GM23338 (cell line): ENCODE measurements at regions not wholly inside any gene's neighbourhood (a gene's known extent, or its start where the extent isn't known, plus 50 kb on each side); places are given as distances from the start of the nearest gene placed in this dataset.

Experiments used
- ATAC-seq: fragments of 200-7000 bp; cut with Tn5 transposase; 3 replicates; pipeline ENCODE4 v1.9.1; 2020
- DNase-seq: peaks from one replicate; pipeline ENCODE4 v3.0.0-alpha.2; 2015; ENCODE audit warnings: low spot score
- H2AFZ ChIP-seq: fragments of 200-600 bp; sonication (generic); 2 replicates; pipeline ENCODE4 v1.8.0; 2016; ENCODE audit warnings: antibody characterized with exemption, mild to moderate bottlenecking, moderate library complexity
- H3F3A ChIP-seq: fragments of 200-600 bp; sonication (generic); replicated peaks from 2 replicates; pipeline ENCODE4 v1.8.0; 2017; ENCODE audit warnings: antibody characterized with exemption, mixed run types, low read depth
- H3K27ac ChIP-seq: fragments of 200-600 bp; sonication (generic); 2 replicates; pipeline ENCODE4 v1.6.1; 2016; ENCODE audit warnings: low read depth
- H3K27me3 ChIP-seq: fragments of 200-600 bp; sonication (generic); 2 replicates; pipeline ENCODE4 v1.8.0; 2016; ENCODE audit warnings: mild to moderate bottlenecking, mixed run types, moderate library complexity; ENCODE audit not compliant: insufficient read depth
- H3K36me3 ChIP-seq: fragments of 200-600 bp; sonication (generic); 2 replicates; pipeline ENCODE4 v1.8.0; 2016; ENCODE audit warnings: mild to moderate bottlenecking; ENCODE audit not compliant: insufficient read depth
- H3K4me1 ChIP-seq: fragments of 200-600 bp; sonication (generic); 2 replicates; pipeline ENCODE4 v1.8.0; 2016; ENCODE audit warnings: mild to moderate bottlenecking, moderate library complexity; ENCODE audit not compliant: insufficient read depth
- H3K4me2 ChIP-seq: fragments of 200-600 bp; sonication (generic); 2 replicates; pipeline ENCODE4 v1.7.1; 2017; ENCODE audit warnings: mixed run types
- H3K4me3 ChIP-seq: fragments of 200-600 bp; sonication (generic); 2 replicates; pipeline ENCODE4 v1.6.1; 2016; ENCODE audit warnings: mixed run types
- H3K79me2 ChIP-seq: fragments of 200-600 bp; sonication (generic); replicated peaks from 2 replicates; pipeline ENCODE4 v1.8.0; 2017; ENCODE audit warnings: mild to moderate bottlenecking; ENCODE audit not compliant: insufficient read depth
- H3K9me2 ChIP-seq: fragments of 200-600 bp; sonication (generic); 2 replicates; pipeline ENCODE4 v1.8.0; 2017; ENCODE audit not compliant: insufficient read depth
- H4K20me1 ChIP-seq: fragments of 200-600 bp; sonication (generic); replicated peaks from 2 replicates; pipeline ENCODE4 v1.8.0; 2017; ENCODE audit warnings: mild to moderate bottlenecking; ENCODE audit not compliant: insufficient read depth
- H3K27ac Mint-ChIP-seq: 2 replicates; pipeline ENCODE4 v1.8.0; 2020; ENCODE audit warnings: inconsistent platforms, mild to moderate bottlenecking, moderate library complexity, mixed read lengths
- H3K27me3 Mint-ChIP-seq: 3 replicates; pipeline ENCODE4 v1.8.0; 2022; ENCODE audit warnings: low read depth, mild to moderate bottlenecking, moderate library complexity, mixed read lengths, inconsistent platforms; ENCODE audit not compliant: insufficient read depth, poor library complexity
- H3K36me3 Mint-ChIP-seq: 3 replicates; pipeline ENCODE4 v1.8.0; 2021; ENCODE audit warnings: low read depth, mild to moderate bottlenecking, inconsistent platforms, moderate library complexity, mixed read lengths
- H3K4me1 Mint-ChIP-seq: 3 replicates; pipeline ENCODE4 v1.8.0; 2020; ENCODE audit warnings: mild to moderate bottlenecking, inconsistent platforms, mixed read lengths
- H3K4me3 Mint-ChIP-seq: 3 replicates; pipeline ENCODE4 v1.8.0; 2021; ENCODE audit warnings: moderate library complexity, mild to moderate bottlenecking, inconsistent platforms, mixed read lengths
- H3K9me3 Mint-ChIP-seq: 3 replicates; pipeline ENCODE4 v1.8.0; 2020; ENCODE audit warnings: moderate library complexity, mild to moderate bottlenecking, inconsistent platforms, mixed read lengths
- CREB1 ChIP-seq: fragments of 250-450 bp; sonication (Bioruptor Pico); IDR thresholded peaks from 2 replicates; pipeline ENCODE4 v1.5.0; 2020; ENCODE audit warnings: low read depth, mild to moderate bottlenecking, moderate library complexity
- CTCF ChIP-seq, 2 experiments: fragments of 200-600 bp in 1 of 2; sonication (generic) in 1 of 2; conservative IDR thresholded peaks; 2 replicates each; pipeline versions ENCODE4 v1.5.1 to v1.6.1; 2016 to 2017; ENCODE audit warnings: antibody characterized with exemption in 2 of 2, low read depth in 2 of 2, mild to moderate bottlenecking in 2 of 2, moderate library complexity in 1 of 2
- ETS1 ChIP-seq: IDR thresholded peaks from 2 replicates; pipeline ENCODE4 v1.6.1; 2016; ENCODE audit warnings: antibody characterized with exemption
- EZH2phosphoT487 ChIP-seq: fragments of 200-600 bp; sonication (generic); IDR thresholded peaks from one replicate; pipeline ENCODE4 v1.8.1; 2018; ENCODE audit warnings: antibody characterized with exemption; ENCODE audit not compliant: unreplicated experiment
- JUNB ChIP-seq: IDR thresholded peaks from one replicate; pipeline ENCODE4 v1.6.1; 2016; ENCODE audit warnings: antibody characterized with exemption; ENCODE audit not compliant: unreplicated experiment
- POLR2AphosphoS5 ChIP-seq: IDR thresholded peaks from 2 replicates; pipeline ENCODE4 v1.6.1; 2016; ENCODE audit warnings: antibody characterized with exemption, low read depth
- REST ChIP-seq: IDR thresholded peaks from one replicate; pipeline ENCODE4 v1.6.1; 2018; ENCODE audit warnings: antibody characterized with exemption; ENCODE audit not compliant: unreplicated experiment
- STAT1 ChIP-seq: IDR thresholded peaks from one replicate; pipeline ENCODE4 v1.6.1; 2016; ENCODE audit warnings: antibody characterized with exemption; ENCODE audit not compliant: unreplicated experiment
- ZNF114 ChIP-seq: fragments of 250-450 bp; sonication (Bioruptor Pico); IDR thresholded peaks from 2 replicates; pipeline ENCODE4 v1.5.0; 2020; ENCODE audit warnings: mild to moderate bottlenecking, moderate library complexity
- ZNF331 ChIP-seq: fragments of 250-450 bp; sonication (Bioruptor Pico); IDR thresholded peaks from 2 replicates; pipeline ENCODE4 v1.5.0; 2020; ENCODE audit warnings: low read depth, mild to moderate bottlenecking, moderate library complexity

- Mint-ChIP-seq H3K4me3 (no peak overlapping the region), H3K4me1 (peaks cover 11% of the 10 kb centered on the region; the same call in 2 of the 3 replicates), H3K27ac (no peak overlapping the region), H3K9me3 (no peaks in the 10 kb centered on the region), H3K36me3 (no peaks in the 10 kb centered on the region), H3K27me3 (peaks cover 3% of the 10 kb centered on the region)
- DNase-seq, result no peak
- no peaks in the 10 kb centered on the region for H4K20me1 ChIP-seq
- no peak overlapping the region for H3K4me3 ChIP-seq
- H3K36me3 ChIP-seq, result no peaks in the 10 kb centered on the region
- TF ChIP-seq JUNB (no peak), STAT1 (no peak), EZH2phosphoT487 (no peak), ZNF331 (CRISPR knock-in tag) (no peak), POLR2AphosphoS5 (no peak), REST (no peak), CREB1 (CRISPR knock-in tag) (no peak), ZNF114 (CRISPR knock-in tag) (no peak), ETS1 (no peak), CTCF (conservative IDR thresholded peaks at IDR 0.05; ENCODE audit: low read depth in 2 of 2) (no peak)
- H3K27ac ChIP-seq, result no peak overlapping the region
- H3K4me2 ChIP-seq, result no peak overlapping the region
- H3K4me1 ChIP-seq, result 0 out of 2 replicates have a peak, but pooled peaks cover 4% of the 10 kb centered on the region
- no peaks in the 10 kb centered on the region for H3K9me2 ChIP-seq
- no peaks in the 10 kb centered on the region for H3F3A ChIP-seq
- ATAC-seq, result no peak
- H3K79me2 ChIP-seq, result no peaks in the 10 kb centered on the region
- H2AFZ ChIP-seq, result no peak overlapping the region
- H3K27me3 ChIP-seq, result no peaks in the 10 kb centered on the region
These were observed 97.3 kb upstream of the RASSF8 start for GRCh38 chr12:25861226-25861625.
